ENCODE measurements at regions not wholly inside any gene's neighbourhood (a gene's known extent, or its start where the extent isn't known, plus 50 kb on each side); places are given as distances from the start of the nearest gene placed in this dataset.

DNA sequence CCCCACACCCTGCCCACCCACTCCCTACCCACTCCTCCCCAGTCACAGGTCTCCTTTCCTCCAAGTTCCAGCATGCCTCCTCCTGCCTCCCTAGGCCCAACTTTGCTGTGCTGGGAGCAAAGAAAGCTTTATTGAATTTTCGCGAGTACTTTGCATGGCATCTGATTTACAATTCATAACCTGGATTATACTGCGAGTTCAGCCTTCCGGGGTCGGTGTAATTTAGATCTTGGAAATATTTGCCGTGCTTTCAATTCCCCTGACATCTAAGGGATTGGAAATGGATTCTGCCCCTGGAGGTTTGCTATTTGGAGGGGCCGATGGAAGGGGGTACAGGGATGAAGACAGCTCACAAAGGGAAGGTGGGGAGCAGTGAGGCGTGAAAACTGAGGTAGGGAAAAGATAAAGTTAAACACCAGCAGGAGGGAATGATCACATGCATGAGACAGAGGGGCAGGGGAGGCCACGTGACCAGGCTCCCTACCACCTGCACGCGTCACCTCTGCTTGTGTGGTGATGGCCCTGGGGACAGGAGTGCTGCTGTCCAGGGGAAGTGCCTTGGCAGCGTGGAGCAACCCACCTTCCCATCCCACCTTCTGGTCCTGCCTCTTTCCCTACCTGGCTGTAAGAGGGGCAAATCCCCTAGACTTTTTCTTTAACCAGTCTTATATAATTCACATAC is 132.3 kb upstream of the RPL38 start:
- no peak overlapping the region for H2AFZ ChIP-seq (ENCODE audit: low read depth, low read length)
- no peaks in the 10 kb centered on the region for H3K36me3 ChIP-seq (ENCODE audit: insufficient read depth, low read length)
- no peaks in the 10 kb centered on the region for H3K27me3 ChIP-seq (ENCODE audit: insufficient read depth, low read length)
- no peak overlapping the region for H3K4me3 ChIP-seq (ENCODE audit: low read length)
- peaks cover 3% of the 10 kb centered on the region for H3K9me3 ChIP-seq (ENCODE audit: low read length)
- H3K4me1 ChIP-seq (ENCODE audit: insufficient read depth, low read length): no peaks in the 10 kb centered on the region

DNA sequence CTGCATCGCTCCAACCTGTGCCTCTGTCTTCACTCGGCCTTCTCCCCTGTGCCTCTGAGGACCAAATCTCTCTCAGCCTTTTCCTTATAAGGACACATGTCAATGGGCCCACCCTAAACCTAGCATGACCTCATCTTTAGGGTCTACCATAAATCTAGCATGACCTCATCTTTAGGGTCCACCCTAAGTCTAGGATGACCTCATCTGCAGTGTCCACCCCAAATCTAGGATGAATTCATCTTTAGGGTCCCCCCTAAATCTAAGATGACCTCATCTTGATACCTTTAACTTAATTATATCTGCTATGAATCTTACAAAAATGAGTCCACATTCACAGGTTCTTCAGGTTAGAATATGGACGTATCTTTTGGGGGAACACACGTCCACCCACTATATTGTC is 131.1 kb upstream of the RPL38 start:
- Histone ChIP-seq H3K27me3 (ENCODE audit: insufficient read depth, low read length) (no peaks in the 10 kb centered on the region), H3K4me3 (ENCODE audit: low read length) (no peak overlapping the region), H3K36me3 (ENCODE audit: insufficient read depth, low read length) (no peaks in the 10 kb centered on the region), H2AFZ (ENCODE audit: low read depth, low read length) (no peak overlapping the region), H3K4me1 (ENCODE audit: insufficient read depth, low read length) (no peaks in the 10 kb centered on the region), H3K9me3 (ENCODE audit: low read length) (peaks cover 3% of the 10 kb centered on the region)

DNA sequence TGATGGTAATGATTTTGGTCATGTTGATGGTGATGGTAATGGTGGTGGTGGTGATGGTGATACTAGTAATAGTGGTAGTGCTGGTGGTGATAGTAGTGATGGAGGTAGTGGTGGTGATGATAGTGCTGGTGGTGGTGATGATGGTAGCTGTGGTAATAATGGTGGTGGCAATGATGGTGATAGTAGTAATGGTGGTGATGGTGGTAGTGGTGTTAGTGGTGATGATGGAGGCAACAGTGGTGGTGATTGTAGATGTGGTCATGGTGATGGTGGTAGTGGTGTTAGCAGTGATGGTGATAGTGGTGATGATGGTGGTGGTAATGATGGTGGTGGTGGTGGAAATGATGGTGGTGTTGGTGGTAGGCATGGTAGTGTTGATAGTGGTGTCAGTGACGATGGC is 127.0 kb upstream of the RPL38 start:
- Histone ChIP-seq H3K4me1 (ENCODE audit: insufficient read depth, low read length) (no peaks in the 10 kb centered on the region), H3K36me3 (ENCODE audit: insufficient read depth, low read length) (no peaks in the 10 kb centered on the region), H3K9me3 (ENCODE audit: low read length) (peaks cover 3% of the 10 kb centered on the region), H2AFZ (ENCODE audit: low read depth, low read length) (no peak overlapping the region), H3K4me3 (ENCODE audit: low read length) (no peak overlapping the region), H3K27me3 (ENCODE audit: insufficient read depth, low read length) (peaks cover 4% of the 10 kb centered on the region)

- peaks cover 3% of the 10 kb centered on the region for H3K9me3 ChIP-seq (ENCODE audit: low read length)
- no peaks in the 10 kb centered on the region for H3K4me1 ChIP-seq (ENCODE audit: insufficient read depth, low read length)
- H3K36me3 ChIP-seq (ENCODE audit: insufficient read depth, low read length): no peaks in the 10 kb centered on the region
- peaks cover 4% of the 10 kb centered on the region for H3K27me3 ChIP-seq (ENCODE audit: insufficient read depth, low read length)
- no peak overlapping the region for H3K4me3 ChIP-seq (ENCODE audit: low read length)
- no peak overlapping the region for H2AFZ ChIP-seq (ENCODE audit: low read depth, low read length)
Observed at GRCh38 chr17:74077231-74077630, 126.2 kb upstream of the RPL38 start.

DNA sequence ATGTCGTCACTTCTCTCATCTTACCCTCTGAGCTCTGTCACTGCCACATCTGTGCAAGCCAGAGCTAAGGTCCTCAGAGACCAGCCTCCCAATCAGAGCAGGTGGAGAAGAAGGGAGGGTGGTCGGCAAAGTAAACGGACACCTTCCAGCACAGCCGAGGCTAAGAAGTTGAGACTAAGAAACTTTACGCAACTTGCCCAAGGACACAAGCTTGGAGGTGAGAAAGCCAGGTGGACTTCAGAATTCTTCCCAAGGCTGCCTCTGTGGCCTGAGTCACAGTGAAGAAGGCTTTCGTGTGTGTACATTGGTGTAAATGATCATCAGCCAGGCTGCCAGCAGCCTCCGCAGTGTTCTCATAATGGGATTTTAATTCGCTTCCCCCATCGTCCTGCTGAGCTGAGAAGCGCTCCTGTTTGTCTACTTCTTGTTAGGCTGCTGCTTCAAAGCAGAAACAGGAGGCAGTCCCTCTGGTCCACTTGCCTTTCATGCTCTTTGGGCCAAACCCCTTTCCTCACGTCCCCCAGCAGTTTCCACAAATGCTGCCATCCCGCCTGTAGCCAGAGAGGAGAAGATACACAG is 125.0 kb upstream of the RPL38 start:
- Histone ChIP-seq H3K36me3 (ENCODE audit: insufficient read depth, low read length) (no peaks in the 10 kb centered on the region), H3K4me3 (ENCODE audit: low read length) (no peak overlapping the region), H2AFZ (ENCODE audit: low read depth, low read length) (no peak overlapping the region), H3K27me3 (ENCODE audit: insufficient read depth, low read length) (peaks cover 4% of the 10 kb centered on the region), H3K4me1 (ENCODE audit: insufficient read depth, low read length) (no peaks in the 10 kb centered on the region), H3K9me3 (ENCODE audit: low read length) (peaks cover 3% of the 10 kb centered on the region)

- peaks cover 4% of the 10 kb centered on the region for H3K27me3 ChIP-seq (ENCODE audit: insufficient read depth, low read length)
- H3K36me3 ChIP-seq (ENCODE audit: insufficient read depth, low read length): no peaks in the 10 kb centered on the region
- H3K4me1 ChIP-seq (ENCODE audit: insufficient read depth, low read length): no peaks in the 10 kb centered on the region
- no peak overlapping the region for H3K4me3 ChIP-seq (ENCODE audit: low read length)
- no peak overlapping the region for H2AFZ ChIP-seq (ENCODE audit: low read depth, low read length)
- peaks cover 3% of the 10 kb centered on the region for H3K9me3 ChIP-seq (ENCODE audit: low read length)
Observed at GRCh38 chr17:74079537-74080300, 123.8 kb upstream of the RPL38 start.

- Histone ChIP-seq H3K4me1 (ENCODE audit: insufficient read depth, low read length) (no peaks in the 10 kb centered on the region), H2AFZ (ENCODE audit: low read depth, low read length) (no peak overlapping the region), H3K27me3 (ENCODE audit: insufficient read depth, low read length) (peaks cover 4% of the 10 kb centered on the region), H3K4me3 (ENCODE audit: low read length) (no peak overlapping the region), H3K36me3 (ENCODE audit: insufficient read depth, low read length) (no peaks in the 10 kb centered on the region), H3K9me3 (ENCODE audit: low read length) (peaks cover 2% of the 10 kb centered on the region)
Observed at GRCh38 chr17:74080656-74081582, 122.6 kb upstream of the RPL38 start.

DNA sequence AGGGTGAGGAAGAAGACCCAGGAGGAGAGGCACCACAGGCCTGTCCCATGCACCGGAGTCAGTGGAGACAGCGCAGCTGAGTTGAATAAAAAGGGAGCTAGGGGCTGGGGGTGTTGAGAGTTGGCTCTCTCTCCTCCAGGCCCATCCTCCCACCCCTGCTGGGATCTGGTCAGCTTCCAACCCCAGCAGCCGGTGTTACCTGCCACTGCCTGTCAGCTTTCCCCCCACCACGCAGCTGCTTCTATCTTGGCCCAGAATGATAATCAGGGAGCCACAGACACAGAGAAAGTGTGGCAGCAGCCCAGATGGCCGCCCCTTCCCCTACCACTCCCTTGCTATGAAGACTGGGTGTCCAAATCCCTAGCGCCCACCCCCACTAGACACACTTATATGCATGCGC is 120.6 kb upstream of the RPL38 start:
- Histone ChIP-seq H3K27me3 (ENCODE audit: insufficient read depth, low read length) (peaks cover 6% of the 10 kb centered on the region), H3K9me3 (ENCODE audit: low read length) (no peaks in the 10 kb centered on the region), H3K36me3 (ENCODE audit: insufficient read depth, low read length) (no peaks in the 10 kb centered on the region), H3K4me3 (ENCODE audit: low read length) (no peak overlapping the region), H3K4me1 (ENCODE audit: insufficient read depth, low read length) (no peaks in the 10 kb centered on the region), H2AFZ (ENCODE audit: low read depth, low read length) (no peak overlapping the region)

DNA sequence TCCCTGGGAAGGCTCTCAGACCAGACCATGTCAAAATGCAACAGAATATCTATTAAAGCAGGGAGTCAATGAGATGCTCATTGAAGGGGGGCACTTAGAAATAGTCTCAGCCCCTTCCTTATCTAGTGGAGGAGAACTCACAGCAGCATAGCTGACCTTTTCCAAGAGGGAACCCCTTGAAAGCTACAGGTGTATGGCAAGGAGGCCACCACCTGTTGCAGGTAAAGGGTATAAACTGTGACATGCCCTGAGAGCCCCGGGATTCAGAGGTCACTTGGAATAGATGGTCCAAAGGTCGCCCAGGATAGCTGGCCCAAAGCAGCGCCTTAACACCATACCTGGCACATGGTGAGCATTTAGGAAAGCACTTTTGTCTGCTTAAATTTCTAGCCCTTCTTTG is 120.2 kb upstream of the RPL38 start:
- Histone ChIP-seq H3K9me3 (ENCODE audit: low read length) (no peaks in the 10 kb centered on the region), H3K4me1 (ENCODE audit: insufficient read depth, low read length) (no peaks in the 10 kb centered on the region), H3K36me3 (ENCODE audit: insufficient read depth, low read length) (no peaks in the 10 kb centered on the region), H3K4me3 (ENCODE audit: low read length) (no peak overlapping the region), H3K27me3 (ENCODE audit: insufficient read depth, low read length) (peaks cover 11% of the 10 kb centered on the region), H2AFZ (ENCODE audit: low read depth, low read length) (no peak overlapping the region)

GRCh38 chr17:74085434-74085833 is 118.0 kb upstream of the RPL38 start:
- H3K4me1 ChIP-seq (ENCODE audit: insufficient read depth, low read length): no peaks in the 10 kb centered on the region
- H3K9me3 ChIP-seq (ENCODE audit: low read length): no peaks in the 10 kb centered on the region
- H3K4me3 ChIP-seq (ENCODE audit: low read length): no peak overlapping the region
- H3K36me3 ChIP-seq (ENCODE audit: insufficient read depth, low read length): no peaks in the 10 kb centered on the region
- peaks cover 9% of the 10 kb centered on the region for H3K27me3 ChIP-seq (ENCODE audit: insufficient read depth, low read length)
- H2AFZ ChIP-seq (ENCODE audit: low read depth, low read length): no peak overlapping the region

- Histone ChIP-seq H3K36me3 (ENCODE audit: insufficient read depth, low read length) (no peaks in the 10 kb centered on the region), H3K4me1 (ENCODE audit: insufficient read depth, low read length) (no peaks in the 10 kb centered on the region), H3K27me3 (ENCODE audit: insufficient read depth, low read length) (peaks cover 7% of the 10 kb centered on the region)
Observed at GRCh38 chr17:74087002-74087585, 116.4 kb upstream of the RPL38 start.

GRCh38 chr17:74088285-74088933 is 115.1 kb upstream of the RPL38 start:
- no peaks in the 10 kb centered on the region for H3K4me1 ChIP-seq (ENCODE audit: insufficient read depth, low read length)
- no peaks in the 10 kb centered on the region for H3K36me3 ChIP-seq (ENCODE audit: insufficient read depth, low read length)
- peaks cover 7% of the 10 kb centered on the region for H3K27me3 ChIP-seq (ENCODE audit: insufficient read depth, low read length)
- no peak overlapping the region for H3K4me3 ChIP-seq (ENCODE audit: low read length)
- H2AFZ ChIP-seq (ENCODE audit: low read depth, low read length): no peak overlapping the region
- H3K9me3 ChIP-seq (ENCODE audit: low read length): no peaks in the 10 kb centered on the region

More at GRCh38 chr17:74087002-74087585, 116.4 kb upstream of the RPL38 start:
- Histone ChIP-seq H2AFZ (ENCODE audit: low read depth, low read length) (no peak overlapping the region), H3K4me3 (ENCODE audit: low read length) (no peak overlapping the region), H3K9me3 (ENCODE audit: low read length) (no peaks in the 10 kb centered on the region)
